ENCODE measurements at regions not wholly inside any gene's neighbourhood (a gene's known extent, or its start where the extent isn't known, plus 50 kb on each side); places are given as distances from the start of the nearest gene placed in this dataset.

DNA sequence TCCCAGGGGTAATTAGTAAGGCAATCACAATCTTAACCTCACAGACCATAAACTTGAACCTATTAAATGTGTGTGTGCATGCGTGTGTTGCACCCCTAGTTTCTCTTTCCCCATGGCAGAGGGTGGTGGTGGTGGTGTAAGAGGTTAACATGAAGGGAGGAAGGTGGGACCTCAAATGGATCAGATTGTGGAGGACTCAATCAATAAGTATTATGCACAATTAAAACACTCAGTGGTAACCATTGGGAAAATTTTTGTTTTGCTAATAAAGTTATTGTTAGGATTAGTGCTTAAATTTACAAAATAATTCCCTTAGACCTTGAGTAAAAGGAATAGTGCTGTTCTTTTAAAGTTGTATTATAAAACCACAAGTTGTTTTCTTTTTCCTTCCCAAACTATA is 283.0 kb downstream of the OLFM3 start:
- WGBS, 2 donors, result 65 to 81% methylated on average over 1 of the region's 1 CpG
- no peak for DNase-seq
- TF ChIP-seq CTCF (IDR thresholded peaks at IDR 0.05), result no peak
- no peak for TF ChIP-seq POLR2A (IDR thresholded peaks at IDR 0.05)
- intact Hi-C loops (cut with DNase I), result no loop called here
- Histone ChIP-seq H3K36me3 (no peaks in the 10 kb centered on the region), H3K27ac (no peak overlapping the region), H3K4me3 (replicated peaks in 1 of 3) (no peak overlapping the region), H3K9me3 (no peaks in the 10 kb centered on the region), H3K4me1 (no peaks in the 10 kb centered on the region), H3K27me3 (no peaks in the 10 kb centered on the region)

DNA sequence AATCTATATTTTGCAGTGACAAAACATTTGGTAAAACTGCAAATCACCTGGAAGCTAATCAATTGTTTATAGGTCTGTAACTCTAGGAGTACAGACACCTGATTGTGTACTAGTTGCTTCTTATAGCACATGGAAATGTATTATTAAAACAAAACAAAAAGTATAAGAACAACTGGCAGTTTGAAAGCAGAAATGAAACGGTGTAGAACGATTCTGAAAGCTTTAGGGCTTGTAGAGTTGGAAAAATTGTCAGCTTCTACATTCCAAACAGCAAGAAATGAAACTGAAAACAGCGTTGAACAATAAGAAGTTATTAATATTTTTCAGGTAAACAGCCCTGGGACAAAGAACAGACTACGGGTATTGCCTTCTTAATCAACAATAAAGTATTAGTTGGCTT is 273.3 kb downstream of the OLFM3 start:
- no peak for DNase-seq
- intact Hi-C loops (cut with DNase I), result no loop called here
- TF ChIP-seq CTCF (IDR thresholded peaks at IDR 0.05), result no peak
- no peak for TF ChIP-seq POLR2A (IDR thresholded peaks at IDR 0.05)

DNA sequence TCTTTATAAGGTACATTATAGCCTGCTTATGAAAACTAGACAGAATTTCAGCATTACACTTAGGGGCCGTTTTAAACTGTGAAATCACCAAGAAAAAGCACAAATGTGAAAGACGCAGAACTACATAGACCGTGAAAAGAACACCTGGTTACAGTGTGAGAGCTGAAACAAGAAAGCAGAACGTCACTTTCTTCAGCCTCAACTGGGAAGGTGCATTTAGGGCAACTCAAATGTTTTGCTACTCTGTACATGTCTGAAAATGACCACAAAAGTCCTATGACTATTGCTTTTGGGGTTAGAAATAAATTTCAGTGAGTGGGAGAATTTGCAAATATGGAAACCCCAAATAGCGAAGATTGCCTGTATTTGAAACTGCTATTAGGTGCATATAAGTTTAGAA is 268.7 kb downstream of the OLFM3 start:
- Histone ChIP-seq H3K4me3 (replicated peaks in 1 of 3) (no peak overlapping the region), H3K9me3 (no peaks in the 10 kb centered on the region), H3K36me3 (no peaks in the 10 kb centered on the region), H3K4me1 (no peaks in the 10 kb centered on the region), H3K27ac (no peak overlapping the region), H3K27me3 (no peaks in the 10 kb centered on the region)
- intact Hi-C loops (cut with DNase I), result no loop called here
- WGBS, 2 donors, result 80 to 84% methylated on average over 5 of the region's 5 CpGs
- no peak for TF ChIP-seq POLR2A (IDR thresholded peaks at IDR 0.05)
- TF ChIP-seq CTCF (IDR thresholded peaks at IDR 0.05), result no peak
- no peak for DNase-seq

More for the DNA sequence above, 273.3 kb downstream of the OLFM3 start:
- WGBS, 2 donors, result 81% methylated on average over 4 of the region's 4 CpGs
- H3K27ac ChIP-seq, result no peak overlapping the region
- no peaks in the 10 kb centered on the region for H3K4me1 ChIP-seq
- no peaks in the 10 kb centered on the region for H3K9me3 ChIP-seq
- H3K4me3 ChIP-seq (replicated peaks in 1 of 3), result no peak overlapping the region
- H3K36me3 ChIP-seq, result no peaks in the 10 kb centered on the region
- H3K27me3 ChIP-seq, result no peaks in the 10 kb centered on the region

- WGBS, 2 donors, result 92 to 96% methylated on average over 2 of the region's 2 CpGs
- no peak for DNase-seq
- Histone ChIP-seq H3K4me3 (replicated peaks in 1 of 3) (no peak overlapping the region), H3K4me1 (no peaks in the 10 kb centered on the region), H3K36me3 (no peaks in the 10 kb centered on the region), H3K27me3 (no peaks in the 10 kb centered on the region), H3K9me3 (no peaks in the 10 kb centered on the region), H3K27ac (no peak overlapping the region)
- TF ChIP-seq POLR2A (IDR thresholded peaks at IDR 0.05) (no peak), CTCF (IDR thresholded peaks at IDR 0.05) (no peak)
- intact Hi-C loops (cut with DNase I), result no loop called here
Observed at GRCh38 chr1:101730559-101730958, 266.2 kb downstream of the OLFM3 start.

DNA sequence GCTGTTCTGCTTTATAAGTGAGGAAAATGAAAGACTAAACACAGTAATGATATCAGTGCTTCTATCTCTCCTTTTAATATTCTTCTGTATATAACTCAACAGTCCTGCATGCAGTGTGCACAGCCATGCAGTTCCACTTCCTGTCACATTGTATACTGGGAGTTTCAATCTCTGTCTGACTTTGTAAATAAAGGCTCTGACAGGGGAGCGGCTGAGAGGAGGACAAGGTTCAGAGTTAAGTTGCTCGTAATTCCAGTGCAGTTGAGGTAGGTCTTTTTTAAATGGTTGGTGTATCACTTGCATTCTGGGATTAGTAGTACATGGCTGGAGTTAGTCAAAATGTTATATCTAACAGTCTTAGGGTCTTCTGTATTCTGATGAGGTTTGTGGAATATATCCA is 264.5 kb downstream of the OLFM3 start:
- 87 to 98% methylated on average over 2 of the region's 2 CpGs for WGBS, 2 donors

More for the DNA sequence above, 264.5 kb downstream of the OLFM3 start:
- Histone ChIP-seq H3K27me3 (no peaks in the 10 kb centered on the region), H3K4me1 (no peaks in the 10 kb centered on the region), H3K9me3 (no peaks in the 10 kb centered on the region), H3K4me3 (replicated peaks in 1 of 3) (no peak overlapping the region), H3K27ac (no peak overlapping the region), H3K36me3 (no peaks in the 10 kb centered on the region)
- intact Hi-C loops (cut with DNase I), result no loop called here
- TF ChIP-seq POLR2A (IDR thresholded peaks at IDR 0.05) (no peak), CTCF (IDR thresholded peaks at IDR 0.05) (no peak)
- no peak for DNase-seq
